HT1080 (cell line): ENCODE measurements at regions not wholly inside any gene's neighbourhood (a gene's known extent, or its start where the extent isn't known, plus 50 kb on each side); places are given as distances from the start of the nearest gene placed in this dataset.
A peak's percentile ranks its signal among the peaks of the same experiment; 100 is the strongest.

Source experiments
- DNase-seq: peaks from one replicate; pipeline ENCODE4 v3.0.0-alpha.2; 2015; ENCODE audit warnings: low read depth

GRCh38 chr5:167702014-167702413 is 589.4 kb upstream of the WWC1 start:
- no peak for DNase-seq

GRCh38 chr5:167708449-167708848 is 583.0 kb upstream of the WWC1 start:
- DNase-seq, result peak; percentile 35

DNA sequence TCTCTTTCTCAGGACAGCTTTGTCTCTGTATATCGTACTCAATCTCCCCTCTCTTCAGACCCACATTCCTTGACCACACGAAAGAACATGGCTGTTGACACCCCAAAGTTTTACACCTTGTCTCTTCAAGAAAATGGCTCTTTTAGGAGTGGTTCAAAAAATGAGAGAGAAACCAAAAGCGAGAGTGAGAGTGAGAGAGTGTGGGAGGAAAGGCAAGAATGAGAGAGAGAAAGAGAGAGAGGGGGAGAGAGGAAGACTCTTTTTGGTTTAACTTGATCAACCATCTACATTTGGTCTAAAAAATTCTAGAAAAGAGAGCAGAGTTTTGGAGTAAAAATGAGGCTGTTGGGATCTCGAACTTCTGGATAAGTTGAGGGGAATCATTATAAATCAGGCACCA is 581.8 kb upstream of the WWC1 start:
- DNase-seq, result no peak

DNA sequence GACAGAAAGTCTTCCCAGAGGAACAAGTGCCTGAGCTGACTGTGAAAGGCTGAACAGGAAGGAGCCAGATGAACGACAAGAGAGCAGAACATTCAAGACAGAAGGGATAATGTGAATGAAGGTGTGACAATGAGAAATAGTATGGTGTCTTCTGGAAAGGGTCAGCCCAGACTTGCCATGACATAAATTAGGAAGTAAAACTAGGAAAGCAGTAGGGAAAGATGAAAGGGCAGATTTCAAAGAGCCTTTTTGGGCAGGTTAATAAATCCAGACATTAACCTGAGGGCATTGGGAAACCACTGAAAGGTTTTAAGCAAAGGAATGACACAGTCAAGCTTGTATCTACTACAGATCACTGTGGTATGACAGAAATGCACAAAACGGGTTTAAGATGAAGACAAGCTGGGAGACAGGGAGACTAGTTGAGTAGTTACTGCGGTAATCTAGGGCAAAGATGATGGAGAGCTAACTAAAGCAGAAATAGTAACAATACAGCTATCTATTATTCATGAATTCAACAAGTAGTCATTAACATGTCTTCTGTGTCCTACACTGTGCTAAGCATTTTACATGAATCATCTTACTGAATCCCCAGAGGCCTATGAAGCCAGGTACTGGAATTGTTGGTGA is 580.9 kb upstream of the WWC1 start:
- no peak for DNase-seq

- DNase-seq, result no peak
These were observed 578.4 kb upstream of the WWC1 start for GRCh38 chr5:167712986-167713585.

GRCh38 chr5:167713896-167714295 is 577.5 kb upstream of the WWC1 start:
- no peak for DNase-seq

GRCh38 chr5:167716126-167716775 is 575.2 kb upstream of the WWC1 start:
- no peak for DNase-seq

DNA sequence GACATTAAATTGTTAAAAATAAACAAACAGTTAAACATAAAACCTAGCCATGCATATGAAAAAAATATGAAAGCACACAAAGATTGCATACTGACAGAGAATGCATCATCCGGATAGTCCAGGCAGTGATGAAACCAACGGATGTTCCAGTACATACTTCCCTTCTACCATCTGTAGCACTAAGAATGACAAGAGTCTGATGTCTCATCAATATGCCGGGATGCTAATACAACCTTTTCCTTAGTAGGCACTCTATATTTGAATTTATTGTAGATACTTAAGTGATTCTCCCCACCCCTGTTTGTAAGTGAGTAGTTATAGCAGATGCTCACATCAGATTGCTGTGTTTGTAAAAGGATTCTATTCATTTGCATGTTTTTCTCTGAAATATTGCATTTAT is 571.2 kb upstream of the WWC1 start:
- no peak for DNase-seq

GRCh38 chr5:167720676-167721260 is 570.7 kb upstream of the WWC1 start:
- DNase-seq, result no peak

- DNase-seq, result no peak
These were observed 569.5 kb upstream of the WWC1 start for GRCh38 chr5:167721926-167722440.

GRCh38 chr5:167723254-167723871 is 568.1 kb upstream of the WWC1 start:
- DNase-seq, result peak; percentile 87

DNA sequence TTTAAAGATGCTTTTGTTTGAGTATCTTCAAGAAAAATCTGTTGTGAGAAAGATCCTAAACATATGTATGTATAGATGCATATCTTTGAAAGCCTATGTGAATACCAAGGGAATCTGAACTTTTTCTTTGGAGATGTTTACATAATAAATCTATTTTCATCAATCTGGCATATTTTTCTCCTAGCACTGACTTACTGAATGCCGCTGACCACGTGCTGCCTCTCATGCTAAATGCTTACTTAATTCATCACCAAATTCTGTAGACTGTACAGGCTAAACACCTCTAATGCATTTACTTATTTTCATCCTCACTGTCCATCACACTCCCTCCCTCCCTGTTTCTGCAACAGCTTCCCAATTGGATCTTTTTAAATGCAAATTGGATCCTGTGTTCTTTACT is 566.2 kb upstream of the WWC1 start:
- no peak for DNase-seq

DNA sequence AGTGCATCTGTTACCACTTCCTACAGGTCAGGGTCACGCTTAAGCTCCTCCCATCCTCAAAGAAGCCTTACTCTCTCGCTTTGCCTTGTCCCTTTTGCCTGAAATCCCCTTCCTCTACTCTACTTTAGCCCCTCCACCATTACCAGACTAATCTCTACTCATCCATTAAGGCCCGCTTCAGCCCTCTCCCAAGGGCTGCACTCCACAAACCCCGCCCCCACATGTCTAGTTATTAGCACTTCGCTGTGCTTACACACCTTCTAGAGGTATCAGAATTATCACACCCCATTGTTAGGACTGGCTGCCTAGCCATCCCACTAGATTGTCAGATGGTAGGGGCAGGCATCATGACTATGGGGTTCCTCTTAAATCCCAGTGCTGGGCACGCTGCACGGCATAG is 565.7 kb upstream of the WWC1 start:
- DNase-seq, result no peak

DNA sequence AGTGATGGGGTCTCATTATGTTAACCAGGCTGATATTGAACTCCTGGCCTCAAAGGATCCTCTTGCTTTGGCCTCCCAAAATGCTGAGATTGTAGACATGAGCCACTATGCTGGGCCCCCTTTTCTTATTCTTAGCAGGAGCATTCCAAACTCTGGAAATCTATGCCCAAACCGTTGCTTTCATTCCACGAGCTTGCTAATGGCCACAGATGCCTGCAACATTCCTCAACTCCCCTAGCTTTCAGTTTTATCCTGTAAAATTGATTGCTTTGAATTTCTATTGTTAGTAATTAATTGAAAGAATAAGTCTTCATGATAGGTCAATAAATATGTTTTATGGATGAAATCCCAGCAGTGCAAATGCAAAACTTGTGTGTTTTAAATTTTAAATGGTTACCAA is 564.8 kb upstream of the WWC1 start:
- DNase-seq, result no peak

GRCh38 chr5:167730121-167730520 is 561.3 kb upstream of the WWC1 start:
- peak; percentile 97 for DNase-seq

DNA sequence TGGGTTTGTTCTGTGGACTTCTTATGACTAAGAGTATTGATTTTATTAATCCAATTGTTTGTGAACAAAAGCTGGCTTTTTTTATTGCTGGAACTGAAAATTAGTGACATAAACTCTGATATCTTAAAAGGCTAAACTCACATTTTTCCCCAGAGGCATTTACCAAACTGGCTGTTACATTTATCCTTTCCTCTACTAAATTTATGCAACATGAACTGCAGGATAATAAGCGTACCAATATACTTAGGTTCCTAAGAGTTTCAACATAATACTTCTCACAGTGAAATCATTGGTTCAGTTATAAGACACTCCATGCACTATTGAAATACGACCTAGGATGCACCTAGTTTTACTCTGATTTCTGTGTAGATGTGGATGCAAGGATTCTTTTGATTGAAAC is 560.8 kb upstream of the WWC1 start:
- no peak for DNase-seq

- DNase-seq, result no peak
These were observed 559.5 kb upstream of the WWC1 start for GRCh38 chr5:167731951-167732350.

DNA sequence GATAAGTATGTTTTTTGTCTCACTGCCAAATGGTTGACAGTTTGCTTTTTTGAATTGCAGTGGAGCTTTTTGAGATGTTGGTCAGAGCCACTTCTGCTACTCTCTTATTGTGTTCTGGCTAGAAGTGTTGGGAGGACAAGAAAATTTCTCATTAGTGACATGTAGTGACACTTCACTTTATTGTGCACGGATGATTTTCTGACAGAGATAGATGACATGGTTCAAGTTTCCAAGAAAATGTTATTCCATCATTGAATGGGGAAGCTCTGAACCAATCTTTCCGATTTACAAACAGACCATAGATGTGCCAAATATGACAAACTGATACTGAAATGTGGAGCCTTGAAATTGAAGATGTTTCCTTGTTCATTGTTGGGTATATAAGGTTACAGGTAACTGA is 558.9 kb upstream of the WWC1 start:
- no peak for DNase-seq

DNA sequence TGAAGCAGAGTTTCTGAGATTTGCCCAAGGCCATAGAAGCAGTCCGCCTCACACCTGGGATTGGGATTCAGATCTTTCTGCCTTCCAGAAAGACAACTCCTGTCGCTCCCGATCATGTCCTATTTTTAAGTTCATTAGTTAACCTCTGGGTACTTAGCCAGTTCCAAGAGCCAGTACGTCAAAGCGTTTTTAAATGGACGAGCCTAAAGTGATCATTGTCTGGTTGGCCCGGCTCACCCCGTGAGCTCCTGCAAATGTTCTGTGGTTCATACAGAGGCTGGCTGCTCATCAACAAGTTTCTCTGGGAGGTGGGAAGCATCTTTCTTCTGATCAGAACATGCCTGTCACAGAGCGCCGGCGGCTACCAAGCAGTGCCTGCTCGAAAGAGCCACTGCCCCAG is 554.5 kb upstream of the WWC1 start:
- no peak for DNase-seq

GRCh38 chr5:167743695-167744464 is 547.6 kb upstream of the WWC1 start:
- DNase-seq, result peak; percentile 75

GRCh38 chr5:167745868-167746267 is 545.6 kb upstream of the WWC1 start:
- no peak for DNase-seq
